Esophagus squamous epithelium (tissue), 4 donors: ENCODE measurements at regions not wholly inside any gene's neighbourhood (a gene's known extent, or its start where the extent isn't known, plus 50 kb on each side); places are given as distances from the start of the nearest gene placed in this dataset.

ENCODE experiments used
- POLR2A ChIP-seq, 4 donors: fragments of 450-650 bp; IDR thresholded peaks; one replicate each; pipeline ENCODE4 v1.6.1; 2017; ENCODE audit warnings: antibody characterized with exemption in 4 of 4, mild to moderate bottlenecking in 4 of 4, moderate library complexity in 3 of 4
- TF ChIP-seq, protein P1 (sequence below), 6 experiments: fragments of 450-650 bp in 4 of 6; fragments of 200-600 bp in 2 of 6; sonication (generic) in 2 of 6; IDR thresholded peaks; one replicate each; pipeline ENCODE4 v1.5.1; 2016 to 2019; ENCODE audit warnings: antibody characterized with exemption in 6 of 6, mild to moderate bottlenecking in 4 of 6, moderate library complexity in 4 of 6

DNA sequence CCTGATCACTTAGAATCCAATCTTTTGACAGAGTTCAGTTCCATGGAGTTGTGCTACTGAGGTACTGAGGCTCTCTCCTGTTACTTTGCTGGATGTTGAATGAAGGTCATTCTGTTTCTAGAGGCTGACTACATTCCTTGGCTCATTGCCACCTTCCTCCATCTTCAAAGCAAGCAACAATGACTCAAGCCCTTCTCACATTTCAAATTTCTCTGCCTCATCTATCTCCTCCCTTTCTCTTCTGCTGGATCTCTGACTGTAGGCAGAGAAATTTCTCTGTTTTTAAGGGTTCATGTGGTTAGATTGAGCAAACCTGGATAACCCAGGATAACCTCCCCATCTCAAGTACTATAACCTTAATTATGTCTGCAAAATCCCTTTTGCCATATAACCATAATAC, 775.4 kb downstream of the STPG2 start:
- TF ChIP-seq, protein P1, sequence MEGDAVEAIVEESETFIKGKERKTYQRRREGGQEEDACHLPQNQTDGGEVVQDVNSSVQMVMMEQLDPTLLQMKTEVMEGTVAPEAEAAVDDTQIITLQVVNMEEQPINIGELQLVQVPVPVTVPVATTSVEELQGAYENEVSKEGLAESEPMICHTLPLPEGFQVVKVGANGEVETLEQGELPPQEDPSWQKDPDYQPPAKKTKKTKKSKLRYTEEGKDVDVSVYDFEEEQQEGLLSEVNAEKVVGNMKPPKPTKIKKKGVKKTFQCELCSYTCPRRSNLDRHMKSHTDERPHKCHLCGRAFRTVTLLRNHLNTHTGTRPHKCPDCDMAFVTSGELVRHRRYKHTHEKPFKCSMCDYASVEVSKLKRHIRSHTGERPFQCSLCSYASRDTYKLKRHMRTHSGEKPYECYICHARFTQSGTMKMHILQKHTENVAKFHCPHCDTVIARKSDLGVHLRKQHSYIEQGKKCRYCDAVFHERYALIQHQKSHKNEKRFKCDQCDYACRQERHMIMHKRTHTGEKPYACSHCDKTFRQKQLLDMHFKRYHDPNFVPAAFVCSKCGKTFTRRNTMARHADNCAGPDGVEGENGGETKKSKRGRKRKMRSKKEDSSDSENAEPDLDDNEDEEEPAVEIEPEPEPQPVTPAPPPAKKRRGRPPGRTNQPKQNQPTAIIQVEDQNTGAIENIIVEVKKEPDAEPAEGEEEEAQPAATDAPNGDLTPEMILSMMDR (IDR thresholded peaks at IDR 0.05) = no peak
- no peak for TF ChIP-seq POLR2A (IDR thresholded peaks at IDR 0.05)
